Sigmoid colon (tissue), 4 donors: ENCODE measurements at regions not wholly inside any gene's neighbourhood (a gene's known extent, or its start where the extent isn't known, plus 50 kb on each side); places are given as distances from the start of the nearest gene placed in this dataset.

Source experiments
- EP300 ChIP-seq, 4 donors: sonication (generic); formaldehyde crosslinking; IDR thresholded peaks; one replicate each; pipeline ENCODE4 v1.6.1; 2017; ENCODE audit warnings: antibody characterized with exemption in 4 of 4
- POLR2A ChIP-seq, 2 donors: fragments of 450-650 bp; IDR thresholded peaks; one replicate each; pipeline ENCODE4 v1.6.1; 2016; ENCODE audit warnings: antibody characterized with exemption in 2 of 2, mild to moderate bottlenecking in 2 of 2, moderate library complexity in 2 of 2
- POLR2AphosphoS5 ChIP-seq, 4 donors: sonication (generic); formaldehyde crosslinking; IDR thresholded peaks; one replicate each; pipeline ENCODE4 v1.6.1; 2017; ENCODE audit warnings: antibody characterized with exemption in 4 of 4
- TF ChIP-seq, protein P1 (sequence below), 4 experiments: fragments of 450-650 bp in 3 of 4; fragments of 200-600 bp in 1 of 4; IDR thresholded peaks; one replicate each; pipeline ENCODE4 v1.5.1; 2016 to 2019; ENCODE audit warnings: antibody characterized with exemption in 4 of 4, mild to moderate bottlenecking in 3 of 4, moderate library complexity in 2 of 4

DNA sequence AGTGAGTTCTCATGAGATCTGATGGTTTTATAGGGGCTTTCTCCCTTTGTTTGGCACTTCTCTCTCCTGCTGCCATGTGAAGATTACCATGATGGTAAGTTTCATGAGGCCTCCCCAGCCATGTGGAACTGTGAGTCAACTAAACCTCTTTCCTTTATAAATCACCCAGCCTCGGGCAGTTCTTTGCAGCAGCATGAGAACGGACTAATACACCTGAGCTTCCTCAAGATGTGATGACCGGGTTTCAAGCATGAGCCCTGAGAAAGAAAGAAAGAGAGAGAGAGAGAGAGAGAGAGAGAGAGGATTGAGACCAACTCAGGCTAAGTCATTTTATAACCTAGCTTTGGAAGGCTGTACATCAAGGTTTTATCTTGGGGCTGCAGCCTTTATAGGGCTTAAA is 167.7 kb upstream of the SERPINE2 start:
- TF ChIP-seq POLR2A (IDR thresholded peaks at IDR 0.05) (no peak), POLR2AphosphoS5 (IDR thresholded peaks at IDR 0.05) (no peak), EP300 (IDR thresholded peaks at IDR 0.05) (no peak)
- TF ChIP-seq, protein P1, sequence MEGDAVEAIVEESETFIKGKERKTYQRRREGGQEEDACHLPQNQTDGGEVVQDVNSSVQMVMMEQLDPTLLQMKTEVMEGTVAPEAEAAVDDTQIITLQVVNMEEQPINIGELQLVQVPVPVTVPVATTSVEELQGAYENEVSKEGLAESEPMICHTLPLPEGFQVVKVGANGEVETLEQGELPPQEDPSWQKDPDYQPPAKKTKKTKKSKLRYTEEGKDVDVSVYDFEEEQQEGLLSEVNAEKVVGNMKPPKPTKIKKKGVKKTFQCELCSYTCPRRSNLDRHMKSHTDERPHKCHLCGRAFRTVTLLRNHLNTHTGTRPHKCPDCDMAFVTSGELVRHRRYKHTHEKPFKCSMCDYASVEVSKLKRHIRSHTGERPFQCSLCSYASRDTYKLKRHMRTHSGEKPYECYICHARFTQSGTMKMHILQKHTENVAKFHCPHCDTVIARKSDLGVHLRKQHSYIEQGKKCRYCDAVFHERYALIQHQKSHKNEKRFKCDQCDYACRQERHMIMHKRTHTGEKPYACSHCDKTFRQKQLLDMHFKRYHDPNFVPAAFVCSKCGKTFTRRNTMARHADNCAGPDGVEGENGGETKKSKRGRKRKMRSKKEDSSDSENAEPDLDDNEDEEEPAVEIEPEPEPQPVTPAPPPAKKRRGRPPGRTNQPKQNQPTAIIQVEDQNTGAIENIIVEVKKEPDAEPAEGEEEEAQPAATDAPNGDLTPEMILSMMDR (IDR thresholded peaks at IDR 0.05), result no peak
